Natural killer cell treated with Interleukin-12 subunit alpha and Interleukin-12 subunit beta and Interleukin-15 and Interleukin-18, amount 100 ng/mL, for 72 hours (primary cell): ENCODE measurements at regions not wholly inside any gene's neighbourhood (a gene's known extent, or its start where the extent isn't known, plus 50 kb on each side); places are given as distances from the start of the nearest gene placed in this dataset.
A peak's percentile ranks its signal among the peaks of the same experiment; 100 is the strongest.

ENCODE experiments used
- ATAC-seq, 2 donors: fragments of 150-1000 bp; cut with Tn5 transposase in 1 of 2; sonication (Bioruptor Pico), chemical (Tn5 transposase) in 1 of 2; 2 replicates each; pipeline ENCODE4 v1.10.0; 2021
- DNase-seq: peaks from one replicate; pipeline ENCODE4 v3.0.0; 2022; ENCODE audit warnings: low spot score
- H3K27ac Mint-ChIP-seq, 2 donors: 1 replicate in 1 of 2; 2 replicates in 1 of 2; pipeline ENCODE4 v1.8.0; 2022; ENCODE audit warnings: mixed read lengths in 2 of 2, mild to moderate bottlenecking in 1 of 2, moderate library complexity in 1 of 2
- H3K27me3 Mint-ChIP-seq, 2 donors: 1 replicate in 1 of 2; 2 replicates in 1 of 2; pipeline ENCODE4 v1.8.0; 2022; ENCODE audit warnings: mixed read lengths in 2 of 2
- H3K36me3 Mint-ChIP-seq: one replicate; pipeline ENCODE4 v1.8.0; 2022; ENCODE audit warnings: mixed read lengths
- H3K4me1 Mint-ChIP-seq, 2 donors: 1 replicate in 1 of 2; 2 replicates in 1 of 2; pipeline ENCODE4 v1.8.0; 2022; ENCODE audit warnings: low read depth in 2 of 2, mixed read lengths in 2 of 2, mild to moderate bottlenecking in 1 of 2
- H3K4me3 Mint-ChIP-seq: one replicate; pipeline ENCODE4 v1.8.0; 2022; ENCODE audit warnings: mixed read lengths
- H3K9me3 Mint-ChIP-seq: 2 replicates; pipeline ENCODE4 v1.8.0; 2022; ENCODE audit warnings: mixed read lengths

GRCh38 chr3:107275511-107275910 lies 101.7 kb upstream of the CCDC54 start:
- no peaks in the 10 kb centered on the region for H3K36me3 Mint-ChIP-seq

GRCh38 chr3:107283948-107284347 lies 93.3 kb upstream of the CCDC54 start:
- H3K9me3 Mint-ChIP-seq: no peaks in the 10 kb centered on the region
- H3K36me3 Mint-ChIP-seq: no peaks in the 10 kb centered on the region
- ATAC-seq (no peak), DNase-seq (no peak)
- no peak overlapping the region for H3K27ac Mint-ChIP-seq
- peaks cover 13 to 14% of the 10 kb centered on the region in 2 donors for H3K27me3 Mint-ChIP-seq
- H3K4me3 Mint-ChIP-seq: no peak overlapping the region
- H3K4me1 Mint-ChIP-seq: no peaks in the 10 kb centered on the region

More at GRCh38 chr3:107275511-107275910, 101.7 kb upstream of the CCDC54 start:
- H3K27ac Mint-ChIP-seq: no peak overlapping the region
- no peak for ATAC-seq
- H3K9me3 Mint-ChIP-seq: no peaks in the 10 kb centered on the region
- peaks cover 6 to 26% of the 10 kb centered on the region in 2 donors for H3K27me3 Mint-ChIP-seq
- DNase-seq: no peak
- H3K4me3 Mint-ChIP-seq: no peak overlapping the region
- H3K4me1 Mint-ChIP-seq: no peaks in the 10 kb centered on the region

GRCh38 chr3:107284612-107285011 lies 92.6 kb upstream of the CCDC54 start:
- ATAC-seq: no peak
- H3K36me3 Mint-ChIP-seq: no peaks in the 10 kb centered on the region
- no peaks in the 10 kb centered on the region for H3K4me1 Mint-ChIP-seq
- no peak overlapping the region for H3K27ac Mint-ChIP-seq
- peaks cover 10 to 11% of the 10 kb centered on the region in 2 donors for H3K27me3 Mint-ChIP-seq
- H3K9me3 Mint-ChIP-seq: no peaks in the 10 kb centered on the region
- DNase-seq: no peak
- no peak overlapping the region for H3K4me3 Mint-ChIP-seq

- H3K27me3 Mint-ChIP-seq: peaks cover 10 to 14% of the 10 kb centered on the region in 2 donors
- no peaks in the 10 kb centered on the region for H3K9me3 Mint-ChIP-seq
- no peaks in the 10 kb centered on the region for H3K36me3 Mint-ChIP-seq
- DNase-seq: no peak
- no peak overlapping the region for H3K27ac Mint-ChIP-seq
- H3K4me3 Mint-ChIP-seq: no peak overlapping the region
- H3K4me1 Mint-ChIP-seq: no peaks in the 10 kb centered on the region
- no peak for ATAC-seq
Observed at GRCh38 chr3:107285197-107285596, 92.0 kb upstream of the CCDC54 start.

GRCh38 chr3:107289354-107289753 lies 87.9 kb upstream of the CCDC54 start:
- H3K9me3 Mint-ChIP-seq: no peaks in the 10 kb centered on the region
- H3K36me3 Mint-ChIP-seq: no peaks in the 10 kb centered on the region
- DNase-seq (no peak), ATAC-seq (no peak)
- H3K27ac Mint-ChIP-seq: no peak overlapping the region
- peaks cover 7 to 17% of the 10 kb centered on the region in 2 donors for H3K27me3 Mint-ChIP-seq
- no peaks in the 10 kb centered on the region for H3K4me1 Mint-ChIP-seq
- H3K4me3 Mint-ChIP-seq: no peak overlapping the region

- H3K27ac Mint-ChIP-seq: no peak overlapping the region
- H3K4me1 Mint-ChIP-seq: no peaks in the 10 kb centered on the region
- H3K4me3 Mint-ChIP-seq: no peak overlapping the region
- DNase-seq (no peak), ATAC-seq (no peak)
- peaks cover 6% of the 10 kb centered on the region for H3K36me3 Mint-ChIP-seq
- H3K27me3 Mint-ChIP-seq: peaks cover 7 to 29% of the 10 kb centered on the region in 2 donors
- peaks cover 3% of the 10 kb centered on the region for H3K9me3 Mint-ChIP-seq
Observed at GRCh38 chr3:107294117-107294516, 83.1 kb upstream of the CCDC54 start.

- H3K4me3 Mint-ChIP-seq: no peak overlapping the region
- peaks cover 3% of the 10 kb centered on the region for H3K9me3 Mint-ChIP-seq
- no peak for DNase-seq
- H3K36me3 Mint-ChIP-seq: peaks cover 6% of the 10 kb centered on the region
- peaks cover 3 to 33% of the 10 kb centered on the region in 2 donors for H3K27me3 Mint-ChIP-seq
- no peaks in the 10 kb centered on the region for H3K4me1 Mint-ChIP-seq
- no peak overlapping the region for H3K27ac Mint-ChIP-seq
- no peak for ATAC-seq
Observed at GRCh38 chr3:107297597-107297996, 79.6 kb upstream of the CCDC54 start.

- Mint-ChIP-seq H3K27ac (no peak overlapping the region), H3K9me3 (no peaks in the 10 kb centered on the region), H3K4me1 (no peaks in the 10 kb centered on the region), H3K4me3 (no peak overlapping the region), H3K27me3 (peaks cover 2 to 23% of the 10 kb centered on the region in 2 donors), H3K36me3 (no peaks in the 10 kb centered on the region)
- DNase-seq (no peak), ATAC-seq (no peak)
Observed at GRCh38 chr3:107307205-107307604, 70.0 kb upstream of the CCDC54 start.

- H3K27me3 Mint-ChIP-seq: peaks cover 2 to 31% of the 10 kb centered on the region in 2 donors
- ATAC-seq (no peak), DNase-seq (no peak)
- no peak overlapping the region for H3K4me3 Mint-ChIP-seq
- no peaks in the 10 kb centered on the region for H3K36me3 Mint-ChIP-seq
- no peaks in the 10 kb centered on the region for H3K4me1 Mint-ChIP-seq
- no peak overlapping the region for H3K27ac Mint-ChIP-seq
- H3K9me3 Mint-ChIP-seq: no peaks in the 10 kb centered on the region
Observed at GRCh38 chr3:107308716-107309115, 68.5 kb upstream of the CCDC54 start.

- Mint-ChIP-seq H3K27ac (no peak overlapping the region), H3K27me3 (peaks cover 7 to 37% of the 10 kb centered on the region in 2 donors), H3K9me3 (no peaks in the 10 kb centered on the region), H3K4me3 (no peak overlapping the region), H3K4me1 (no peaks in the 10 kb centered on the region), H3K36me3 (no peaks in the 10 kb centered on the region)
- ATAC-seq (peak in 1 of 2 donors; percentile 45), DNase-seq (no peak)
Observed at GRCh38 chr3:107309312-107309711, 67.9 kb upstream of the CCDC54 start.

- no peaks in the 10 kb centered on the region for H3K36me3 Mint-ChIP-seq
- no peak for ATAC-seq
- peaks cover 27 to 51% of the 10 kb centered on the region in 2 donors for H3K27me3 Mint-ChIP-seq
- H3K4me1 Mint-ChIP-seq: no peaks in the 10 kb centered on the region
- no peak for DNase-seq
- H3K9me3 Mint-ChIP-seq: no peaks in the 10 kb centered on the region
- H3K27ac Mint-ChIP-seq: no peak overlapping the region
- no peak overlapping the region for H3K4me3 Mint-ChIP-seq
Observed at GRCh38 chr3:107313711-107314110, 63.5 kb upstream of the CCDC54 start.

GRCh38 chr3:107315141-107315540 lies 62.1 kb upstream of the CCDC54 start:
- no peaks in the 10 kb centered on the region for H3K36me3 Mint-ChIP-seq
- DNase-seq: no peak
- no peaks in the 10 kb centered on the region for H3K4me1 Mint-ChIP-seq
- no peak for ATAC-seq
- H3K9me3 Mint-ChIP-seq: no peaks in the 10 kb centered on the region
- no peak overlapping the region for H3K4me3 Mint-ChIP-seq
- peaks cover 27 to 47% of the 10 kb centered on the region in 2 donors for H3K27me3 Mint-ChIP-seq
- no peak overlapping the region for H3K27ac Mint-ChIP-seq

- H3K27me3 Mint-ChIP-seq: peaks cover 0 to 3% of the 10 kb centered on the region in 2 donors
- ATAC-seq (no peak), DNase-seq (no peak)
- H3K27ac Mint-ChIP-seq: no peak overlapping the region
- H3K4me1 Mint-ChIP-seq: no peaks in the 10 kb centered on the region
- no peaks in the 10 kb centered on the region for H3K36me3 Mint-ChIP-seq
- H3K9me3 Mint-ChIP-seq: no peaks in the 10 kb centered on the region
- H3K4me3 Mint-ChIP-seq: no peak overlapping the region
Observed at GRCh38 chr3:107323723-107324122, 53.5 kb upstream of the CCDC54 start.

GRCh38 chr3:107325446-107325845 lies 51.8 kb upstream of the CCDC54 start:
- Mint-ChIP-seq H3K9me3 (no peaks in the 10 kb centered on the region), H3K36me3 (no peaks in the 10 kb centered on the region), H3K4me1 (no peaks in the 10 kb centered on the region), H3K27me3 (peaks cover 0 to 3% of the 10 kb centered on the region in 2 donors), H3K4me3 (no peak overlapping the region), H3K27ac (no peak overlapping the region)
- DNase-seq (no peak), ATAC-seq (no peak)
